WTC11 (cell line): ENCODE measurements at regions not wholly inside any gene's neighbourhood (a gene's known extent, or its start where the extent isn't known, plus 50 kb on each side); places are given as distances from the start of the nearest gene placed in this dataset.

Source experiments
- ATAC-seq: fragments of 200-7000 bp; cut with Tn5 transposase; 2 replicates; pipeline ENCODE4 v1.10.0; 2021; ENCODE audit warnings: mild to moderate bottlenecking, moderate library complexity
- CTCF ChIA-PET: fragments of 300-600 bp; sonication (Branson Sonifier 250); formaldehyde crosslinking; loops from one replicate; lab custom pipeline; 2021; ENCODE audit warnings: antibody characterized with exemption; lab: Charles Lee
- POLR2A ChIA-PET: fragments of 350-600 bp; sonication (Branson Sonifier 250); formaldehyde crosslinking; loops from one replicate; lab custom pipeline; 2021; ENCODE audit warnings: antibody characterized with exemption; lab: Charles Lee
- DNase-seq: peaks from one replicate; pipeline ENCODE4 v3.0.0; 2021; ENCODE audit warnings: low spot score
- H3K27ac Mint-ChIP-seq: 2 replicates; pipeline ENCODE4 v1.8.0; 2021; ENCODE audit warnings: mixed read lengths
- H3K27me3 Mint-ChIP-seq: 2 replicates; pipeline ENCODE4 v1.8.0; 2021; ENCODE audit warnings: low read depth, mild to moderate bottlenecking, moderate library complexity, mixed read lengths
- H3K36me3 Mint-ChIP-seq: 2 replicates; pipeline ENCODE4 v1.8.0; 2021; ENCODE audit warnings: mixed read lengths
- H3K4me1 Mint-ChIP-seq: 2 replicates; pipeline ENCODE4 v1.8.0; 2022; ENCODE audit warnings: mixed read lengths
- H3K4me3 Mint-ChIP-seq: 2 replicates; pipeline ENCODE4 v1.8.0; 2021; ENCODE audit warnings: mild to moderate bottlenecking, moderate library complexity, mixed read lengths
- H3K9me3 Mint-ChIP-seq: 2 replicates; pipeline ENCODE4 v1.8.0; 2021; ENCODE audit warnings: mixed read lengths
- AR ChIP-seq: fragments of 250-450 bp; sonication (Bioruptor Pico); IDR thresholded peaks from 2 replicates; pipeline ENCODE4 v1.9.0; 2021; ENCODE audit warnings: mild to moderate bottlenecking
- ARID4B ChIP-seq: sonication (generic); formaldehyde crosslinking; IDR thresholded peaks from 2 replicates; pipeline ENCODE4 v1.8.0; 2023; ENCODE audit warnings: missing genetic modification reagents, mild to moderate bottlenecking, borderline replicate concordance
- E2F4 ChIP-seq: sonication (generic); formaldehyde crosslinking; IDR thresholded peaks from 2 replicates; pipeline ENCODE4 v1.8.1; 2022; ENCODE audit warnings: low read depth, mild to moderate bottlenecking, moderate library complexity, missing genetic modification reagents, borderline replicate concordance
- ESRRA ChIP-seq: sonication (generic); formaldehyde crosslinking; IDR thresholded peaks from 2 replicates; pipeline ENCODE4 v1.8.1; 2022; ENCODE audit warnings: mild to moderate bottlenecking, missing genetic modification reagents, borderline replicate concordance
- ETV6 ChIP-seq: sonication (generic); formaldehyde crosslinking; IDR thresholded peaks from 2 replicates; pipeline ENCODE4 v1.8.1; 2022; ENCODE audit warnings: mild to moderate bottlenecking, missing genetic modification reagents
- GRHL2 ChIP-seq: fragments of 250-450 bp; sonication (Bioruptor Pico); IDR thresholded peaks from 2 replicates; pipeline ENCODE4 v1.8.0; 2022; ENCODE audit warnings: mild to moderate bottlenecking, moderate library complexity; ENCODE audit not compliant: insufficient replicate concordance, severe bottlenecking
- HMGA2 ChIP-seq: fragments of 250-450 bp; sonication (Bioruptor Pico); IDR thresholded peaks from 2 replicates; pipeline ENCODE4 v1.4.0; 2021; ENCODE audit warnings: mild to moderate bottlenecking, moderate library complexity
- NFE2L1 ChIP-seq: sonication (generic); formaldehyde crosslinking; IDR thresholded peaks from 2 replicates; pipeline ENCODE4 v1.8.1; 2023; ENCODE audit warnings: missing genetic modification reagents
- RELA ChIP-seq: sonication (generic); formaldehyde crosslinking; IDR thresholded peaks from 2 replicates; pipeline ENCODE4 v1.8.1; 2022; ENCODE audit warnings: missing genetic modification reagents, mild to moderate bottlenecking, borderline replicate concordance
- TCF7 ChIP-seq: sonication (generic); formaldehyde crosslinking; IDR thresholded peaks from 2 replicates; pipeline ENCODE4 v1.8.0; 2022; ENCODE audit warnings: mild to moderate bottlenecking, low read depth, missing genetic modification reagents, moderate library complexity
- ZNF121 ChIP-seq: sonication (generic); formaldehyde crosslinking; IDR thresholded peaks from 2 replicates; pipeline ENCODE4 v1.8.0; 2023; ENCODE audit warnings: missing genetic modification reagents
- ZNF671 ChIP-seq: fragments of 250-450 bp; sonication (Bioruptor Pico); IDR thresholded peaks from 2 replicates; pipeline ENCODE4 v1.8.0; 2021; ENCODE audit warnings: mild to moderate bottlenecking
- TF ChIP-seq, protein P1 (sequence below): sonication (generic); formaldehyde crosslinking; IDR thresholded peaks from 2 replicates; pipeline ENCODE4 v1.8.1; 2023; ENCODE audit warnings: mild to moderate bottlenecking, missing genetic modification reagents, moderate library complexity
- TF ChIP-seq, protein P2 (sequence below): sonication (generic); formaldehyde crosslinking; IDR thresholded peaks from 2 replicates; pipeline ENCODE4 v1.8.1; 2022; ENCODE audit warnings: low read depth, missing genetic modification reagents, borderline replicate concordance

GRCh38 chr2:116747103-116747502 is 1067.4 kb upstream of the DDX18 start:
- ATAC-seq (no peak), DNase-seq (no peak)
- Mint-ChIP-seq H3K4me1 (no peaks in the 10 kb centered on the region), H3K4me3 (no peak overlapping the region), H3K27me3 (no peaks in the 10 kb centered on the region)
- CTCF ChIA-PET = no interaction called here
- no peak for TF ChIP-seq ZNF121 (CRISPR knock-in tag)
- no peak for TF ChIP-seq ESRRA (CRISPR knock-in tag)
- TF ChIP-seq, protein P1, sequence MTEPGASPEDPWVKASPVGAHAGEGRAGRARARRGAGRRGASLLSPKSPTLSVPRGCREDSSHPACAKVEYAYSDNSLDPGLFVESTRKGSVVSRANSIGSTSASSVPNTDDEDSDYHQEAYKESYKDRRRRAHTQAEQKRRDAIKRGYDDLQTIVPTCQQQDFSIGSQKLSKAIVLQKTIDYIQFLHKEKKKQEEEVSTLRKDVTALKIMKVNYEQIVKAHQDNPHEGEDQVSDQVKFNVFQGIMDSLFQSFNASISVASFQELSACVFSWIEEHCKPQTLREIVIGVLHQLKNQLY = no peak
- TF ChIP-seq E2F4 = no peak
- TF ChIP-seq, all 79 proteins: peak for 0
- no peaks in the 10 kb centered on the region for H3K36me3 Mint-ChIP-seq
- H3K9me3 Mint-ChIP-seq = 0 out of 2 replicates have a peak, but pooled peaks cover 6% of the 10 kb centered on the region
- no peak overlapping the region for H3K27ac Mint-ChIP-seq
- POLR2A ChIA-PET = no interaction called here

GRCh38 chr2:116749994-116750393 is 1064.5 kb upstream of the DDX18 start:
- ATAC-seq = no peak
- no peak for TF ChIP-seq GRHL2 (CRISPR knock-in tag)
- TF ChIP-seq AR (CRISPR knock-in tag) = no peak
- no peak for TF ChIP-seq ZNF121 (CRISPR knock-in tag)
- TF ChIP-seq NFE2L1 (CRISPR knock-in tag) = no peak
- TF ChIP-seq ETV6 = no peak
- TF ChIP-seq RELA (CRISPR knock-in tag) = no peak
- TF ChIP-seq ARID4B (CRISPR knock-in tag) = no peak
- no peak for TF ChIP-seq HMGA2 (CRISPR knock-in tag)
- no peak for TF ChIP-seq ZNF671 (CRISPR knock-in tag)
- no peak for TF ChIP-seq TCF7 (CRISPR knock-in tag)
- TF ChIP-seq, protein P2, sequence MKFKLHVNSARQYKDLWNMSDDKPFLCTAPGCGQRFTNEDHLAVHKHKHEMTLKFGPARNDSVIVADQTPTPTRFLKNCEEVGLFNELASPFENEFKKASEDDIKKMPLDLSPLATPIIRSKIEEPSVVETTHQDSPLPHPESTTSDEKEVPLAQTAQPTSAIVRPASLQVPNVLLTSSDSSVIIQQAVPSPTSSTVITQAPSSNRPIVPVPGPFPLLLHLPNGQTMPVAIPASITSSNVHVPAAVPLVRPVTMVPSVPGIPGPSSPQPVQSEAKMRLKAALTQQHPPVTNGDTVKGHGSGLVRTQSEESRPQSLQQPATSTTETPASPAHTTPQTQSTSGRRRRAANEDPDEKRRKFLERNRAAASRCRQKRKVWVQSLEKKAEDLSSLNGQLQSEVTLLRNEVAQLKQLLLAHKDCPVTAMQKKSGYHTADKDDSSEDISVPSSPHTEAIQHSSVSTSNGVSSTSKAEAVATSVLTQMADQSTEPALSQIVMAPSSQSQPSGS = no peak
- Mint-ChIP-seq H3K27me3 (no peaks in the 10 kb centered on the region; the same call in 1 of the 2 replicates), H3K27ac (no peak overlapping the region), H3K4me1 (peaks cover 16% of the 10 kb centered on the region), H3K36me3 (no peaks in the 10 kb centered on the region), H3K9me3 (0 out of 2 replicates have a peak, but pooled peaks cover 8% of the 10 kb centered on the region), H3K4me3 (no peak overlapping the region)
- no peak for DNase-seq
- ChIA-PET CTCF (no interaction called here), POLR2A (no interaction called here)
